ENCODE measurements at regions not wholly inside any gene's neighbourhood (a gene's known extent, or its start where the extent isn't known, plus 50 kb on each side); places are given as distances from the start of the nearest gene placed in this dataset.

GRCh38 chr13:37927561-37927960 lies 58.0 kb upstream of the TRPC4 start:
- no peak for TF ChIP-seq CTCF (conservative IDR thresholded peaks at IDR 0.05; ENCODE audit: low read length)
- no peak for TF ChIP-seq EZH2phosphoT487 (IDR thresholded peaks at IDR 0.05; ENCODE audit: borderline replicate concordance, low read depth, low read length)

Data from OCI-LY7 (cell line).